ENCODE measurements at regions not wholly inside any gene's neighbourhood (a gene's known extent, or its start where the extent isn't known, plus 50 kb on each side); places are given as distances from the start of the nearest gene placed in this dataset.

- Histone ChIP-seq H3K4me3 (no peak overlapping the region), H3K27me3 (no peaks in the 10 kb centered on the region), H3K9ac (ENCODE audit: low read depth in 2 of 2, low read length in 2 of 2) (no peak overlapping the region), H3K9me3 (no peaks in the 10 kb centered on the region), H3K4me1 (no peaks in the 10 kb centered on the region), H3K36me3 (no peaks in the 10 kb centered on the region), H3K27ac (no peak overlapping the region)
- intact Hi-C loops (cut with DNase I): no loop called here
- TF ChIP-seq CTCF (IDR thresholded peaks at IDR 0.05): no peak
- no peak for DNase-seq
These were observed 50.5 kb upstream of the ARHGEF3 start for GRCh38 chr3:56851966-56852884.

Data from colonic mucosa (tissue), 4 donors.